A204.1 (cell line): ENCODE measurements at regions not wholly inside any gene's neighbourhood (a gene's known extent, or its start where the extent isn't known, plus 50 kb on each side); places are given as distances from the start of the nearest gene placed in this dataset.

ENCODE experiments used
- FAIRE-seq: peaks from 2 replicates; lab custom pipeline; 2012; peaks lifted over from hg19 to GRCh38; lab: Jason Lieb, UNC

- FAIRE-seq: no peak
Observed at GRCh38 chr4:83708500-83709175, 172.7 kb downstream of the GPAT3 start.

- FAIRE-seq: no peak
Observed at GRCh38 chr4:83704786-83705185, 168.9 kb downstream of the GPAT3 start.

GRCh38 chr4:83703752-83704151, 167.8 kb downstream of the GPAT3 start:
- FAIRE-seq: no peak

- peak; percentile 55 for FAIRE-seq
Observed at GRCh38 chr4:83701041-83701440, 165.1 kb downstream of the GPAT3 start.

- FAIRE-seq: no peak
Observed at GRCh38 chr4:83699358-83699757, 163.4 kb downstream of the GPAT3 start.

- FAIRE-seq: no peak
Observed at GRCh38 chr4:83692028-83692427, 156.1 kb downstream of the GPAT3 start.

GRCh38 chr4:83686166-83686565, 150.3 kb downstream of the GPAT3 start:
- no peak for FAIRE-seq

GRCh38 chr4:83679692-83680091, 143.8 kb downstream of the GPAT3 start:
- no peak for FAIRE-seq

- FAIRE-seq: no peak
Observed at GRCh38 chr4:83679254-83679653, 143.3 kb downstream of the GPAT3 start.

- FAIRE-seq: no peak
Observed at GRCh38 chr4:83677656-83678055, 141.7 kb downstream of the GPAT3 start.

GRCh38 chr4:83664741-83665140, 128.8 kb downstream of the GPAT3 start:
- FAIRE-seq: no peak

- no peak for FAIRE-seq
Observed at GRCh38 chr4:83664071-83664470, 128.2 kb downstream of the GPAT3 start.

- FAIRE-seq: no peak
Observed at GRCh38 chr4:83662204-83662603, 126.3 kb downstream of the GPAT3 start.

GRCh38 chr4:83661359-83661758, 125.5 kb downstream of the GPAT3 start:
- FAIRE-seq: no peak

GRCh38 chr4:83660578-83660977, 124.7 kb downstream of the GPAT3 start:
- FAIRE-seq: no peak

GRCh38 chr4:83658806-83659205, 122.9 kb downstream of the GPAT3 start:
- no peak for FAIRE-seq

GRCh38 chr4:83657336-83657735, 121.4 kb downstream of the GPAT3 start:
- FAIRE-seq: no peak
